ENCODE measurements at regions not wholly inside any gene's neighbourhood (a gene's known extent, or its start where the extent isn't known, plus 50 kb on each side); places are given as distances from the start of the nearest gene placed in this dataset.

DNA sequence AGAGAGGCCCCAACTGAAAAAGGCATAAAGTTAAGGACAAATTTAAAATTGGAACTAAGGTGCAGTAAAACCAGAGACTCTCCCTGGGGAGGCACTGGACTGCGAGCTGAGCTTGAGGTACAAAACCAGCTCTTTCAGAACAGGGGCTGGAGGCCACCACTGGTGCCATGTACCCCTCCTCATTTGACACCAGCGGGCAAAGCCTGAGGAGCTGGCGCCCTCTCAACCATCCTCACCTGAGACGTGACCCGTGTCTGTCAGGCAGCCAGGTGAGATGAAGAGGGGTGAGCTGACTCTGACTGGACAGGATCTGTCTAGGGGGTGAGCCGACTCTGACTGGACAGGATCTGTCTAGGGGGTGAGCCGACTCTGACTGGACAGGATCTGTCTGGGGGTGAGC lies 68.5 kb downstream of the TMEM18 start (continued):
- TF ChIP-seq, protein P1, sequence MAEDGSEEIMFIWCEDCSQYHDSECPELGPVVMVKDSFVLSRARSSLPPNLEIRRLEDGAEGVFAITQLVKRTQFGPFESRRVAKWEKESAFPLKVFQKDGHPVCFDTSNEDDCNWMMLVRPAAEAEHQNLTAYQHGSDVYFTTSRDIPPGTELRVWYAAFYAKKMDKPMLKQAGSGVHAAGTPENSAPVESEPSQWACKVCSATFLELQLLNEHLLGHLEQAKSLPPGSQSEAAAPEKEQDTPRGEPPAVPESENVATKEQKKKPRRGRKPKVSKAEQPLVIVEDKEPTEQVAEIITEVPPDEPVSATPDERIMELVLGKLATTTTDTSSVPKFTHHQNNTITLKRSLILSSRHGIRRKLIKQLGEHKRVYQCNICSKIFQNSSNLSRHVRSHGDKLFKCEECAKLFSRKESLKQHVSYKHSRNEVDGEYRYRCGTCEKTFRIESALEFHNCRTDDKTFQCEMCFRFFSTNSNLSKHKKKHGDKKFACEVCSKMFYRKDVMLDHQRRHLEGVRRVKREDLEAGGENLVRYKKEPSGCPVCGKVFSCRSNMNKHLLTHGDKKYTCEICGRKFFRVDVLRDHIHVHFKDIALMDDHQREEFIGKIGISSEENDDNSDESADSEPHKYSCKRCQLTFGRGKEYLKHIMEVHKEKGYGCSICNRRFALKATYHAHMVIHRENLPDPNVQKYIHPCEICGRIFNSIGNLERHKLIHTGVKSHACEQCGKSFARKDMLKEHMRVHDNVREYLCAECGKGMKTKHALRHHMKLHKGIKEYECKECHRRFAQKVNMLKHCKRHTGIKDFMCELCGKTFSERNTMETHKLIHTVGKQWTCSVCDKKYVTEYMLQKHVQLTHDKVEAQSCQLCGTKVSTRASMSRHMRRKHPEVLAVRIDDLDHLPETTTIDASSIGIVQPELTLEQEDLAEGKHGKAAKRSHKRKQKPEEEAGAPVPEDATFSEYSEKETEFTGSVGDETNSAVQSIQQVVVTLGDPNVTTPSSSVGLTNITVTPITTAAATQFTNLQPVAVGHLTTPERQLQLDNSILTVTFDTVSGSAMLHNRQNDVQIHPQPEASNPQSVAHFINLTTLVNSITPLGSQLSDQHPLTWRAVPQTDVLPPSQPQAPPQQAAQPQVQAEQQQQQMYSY (CRISPR knock-in tag; IDR thresholded peaks at IDR 0.05), result no peak
- TF ChIP-seq ZNF616 (CRISPR knock-in tag; IDR thresholded peaks at IDR 0.05; ENCODE audit: low read depth), result no peak
- no peak for TF ChIP-seq JARID2 (CRISPR knock-in tag; IDR thresholded peaks at IDR 0.05; ENCODE audit: insufficient replicate concordance)
- TF ChIP-seq ZNF274 (CRISPR knock-in tag; IDR thresholded peaks at IDR 0.05), result no peak
- no peak for TF ChIP-seq SRY (CRISPR knock-in tag; IDR thresholded peaks at IDR 0.05)
- TF ChIP-seq ZNF430 (CRISPR knock-in tag; IDR thresholded peaks at IDR 0.05), result no peak
- TF ChIP-seq ZZZ3 (CRISPR knock-in tag; IDR thresholded peaks at IDR 0.05; ENCODE audit: borderline replicate concordance), result no peak
- TF ChIP-seq, protein P2, sequence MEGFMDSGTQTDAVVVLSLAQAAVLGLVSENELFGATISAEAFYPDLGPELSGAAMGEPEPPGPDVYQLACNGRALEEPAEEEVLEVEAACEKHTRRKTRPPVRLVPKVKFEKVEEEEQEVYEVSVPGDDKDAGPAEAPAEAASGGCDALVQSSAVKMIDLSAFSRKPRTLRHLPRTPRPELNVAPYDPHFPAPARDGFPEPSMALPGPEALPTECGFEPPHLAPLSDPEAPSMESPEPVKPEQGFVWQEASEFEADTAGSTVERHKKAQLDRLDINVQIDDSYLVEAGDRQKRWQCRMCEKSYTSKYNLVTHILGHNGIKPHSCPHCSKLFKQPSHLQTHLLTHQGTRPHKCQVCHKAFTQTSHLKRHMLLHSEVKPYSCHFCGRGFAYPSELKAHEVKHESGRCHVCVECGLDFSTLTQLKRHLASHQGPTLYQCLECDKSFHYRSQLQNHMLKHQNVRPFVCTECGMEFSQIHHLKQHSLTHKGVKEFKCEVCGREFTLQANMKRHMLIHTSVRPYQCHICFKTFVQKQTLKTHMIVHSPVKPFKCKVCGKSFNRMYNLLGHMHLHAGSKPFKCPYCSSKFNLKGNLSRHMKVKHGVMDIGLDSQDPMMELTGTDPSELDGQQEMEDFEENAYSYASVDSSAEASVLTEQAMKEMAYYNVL (CRISPR knock-in tag; IDR thresholded peaks at IDR 0.05; ENCODE audit: borderline replicate concordance), result no peak
- TF ChIP-seq TBL1XR1 (IDR thresholded peaks at IDR 0.05; ENCODE audit: borderline replicate concordance, low read length, partially characterized antibody), result no peak
- no peak for TF ChIP-seq FOSL2 (CRISPR knock-in tag; IDR thresholded peaks at IDR 0.05)

Data from HepG2 (cell line).